ENCODE measurements at regions not wholly inside any gene's neighbourhood (a gene's known extent, or its start where the extent isn't known, plus 50 kb on each side); places are given as distances from the start of the nearest gene placed in this dataset.

DNA sequence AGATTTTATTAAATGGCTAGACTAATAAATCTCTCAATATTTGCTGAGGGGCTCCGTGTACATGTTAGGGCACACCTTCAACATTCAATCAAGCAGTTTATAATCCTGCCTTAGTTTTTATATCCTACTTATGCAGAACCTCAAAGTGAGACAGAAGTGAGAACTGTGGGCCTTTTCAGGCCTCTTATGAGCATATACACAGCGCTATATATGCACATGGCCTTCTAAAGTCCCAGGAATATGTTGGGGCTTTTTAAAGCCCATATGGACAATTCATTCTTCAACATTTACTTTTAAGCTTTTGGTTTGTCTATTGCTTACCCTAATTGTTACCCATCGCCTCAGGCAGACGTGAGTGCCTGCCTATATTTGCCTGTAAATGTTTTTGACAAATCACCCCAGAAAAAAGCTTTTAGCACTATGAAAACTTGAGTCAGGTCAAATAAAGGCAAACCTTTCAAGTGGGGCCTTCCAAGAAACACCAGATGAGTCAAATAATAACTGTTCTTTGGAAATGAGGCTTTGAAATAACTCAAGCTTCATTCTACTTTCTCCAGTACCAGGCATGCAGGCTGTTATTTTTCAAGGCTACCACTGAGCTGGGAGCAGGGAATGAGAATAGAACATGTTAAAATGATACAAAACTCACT, 58.2 kb downstream of the ESM1 start:
- in situ Hi-C loops (cut with HindIII; ENCODE audit: low sequenced_read_pairs): no loop called here

DNA sequence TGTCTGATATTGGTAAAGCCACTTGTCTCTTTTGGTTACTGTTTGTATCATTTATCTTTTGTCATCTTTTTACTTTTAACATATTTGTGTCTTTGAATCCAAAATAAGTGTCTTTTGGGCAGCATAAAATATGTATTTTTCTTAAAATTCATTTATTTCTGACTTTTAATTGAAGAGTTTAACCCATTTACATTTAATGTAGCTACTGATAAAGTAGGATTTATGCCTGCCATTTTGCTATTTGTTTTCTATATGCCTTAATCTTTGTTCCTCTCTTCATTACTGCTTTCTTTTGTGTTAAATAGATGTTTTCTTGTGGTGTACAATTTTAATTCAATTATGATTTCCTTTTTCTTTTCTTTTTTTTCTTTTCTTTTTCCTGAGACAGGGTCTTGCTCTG, 60.9 kb downstream of the ESM1 start:
- in situ Hi-C loops (cut with HindIII; ENCODE audit: low sequenced_read_pairs): loop anchor here (25.0 kb wide), 1 partner anchor 213 kb away; no protein-coding TSS in a partner anchor

- in situ Hi-C loops (cut with HindIII; ENCODE audit: low sequenced_read_pairs): loop anchor here (25.0 kb wide), 1 partner anchor 220 kb away; no protein-coding TSS in a partner anchor
Measured at GRCh38 chr5:54917323-54917722, 68.1 kb downstream of the ESM1 start.

- in situ Hi-C loops (cut with HindIII; ENCODE audit: low sequenced_read_pairs): loop anchor here (25.0 kb wide), 1 partner anchor 222 kb away; no protein-coding TSS in a partner anchor
Measured at GRCh38 chr5:54915466-54916027, 69.8 kb downstream of the ESM1 start.

- in situ Hi-C loops (cut with HindIII; ENCODE audit: low sequenced_read_pairs): loop anchor here (25.0 kb wide), 1 partner anchor 225 kb away; no protein-coding TSS in a partner anchor
Measured at GRCh38 chr5:54912021-54912420, 73.4 kb downstream of the ESM1 start.

DNA sequence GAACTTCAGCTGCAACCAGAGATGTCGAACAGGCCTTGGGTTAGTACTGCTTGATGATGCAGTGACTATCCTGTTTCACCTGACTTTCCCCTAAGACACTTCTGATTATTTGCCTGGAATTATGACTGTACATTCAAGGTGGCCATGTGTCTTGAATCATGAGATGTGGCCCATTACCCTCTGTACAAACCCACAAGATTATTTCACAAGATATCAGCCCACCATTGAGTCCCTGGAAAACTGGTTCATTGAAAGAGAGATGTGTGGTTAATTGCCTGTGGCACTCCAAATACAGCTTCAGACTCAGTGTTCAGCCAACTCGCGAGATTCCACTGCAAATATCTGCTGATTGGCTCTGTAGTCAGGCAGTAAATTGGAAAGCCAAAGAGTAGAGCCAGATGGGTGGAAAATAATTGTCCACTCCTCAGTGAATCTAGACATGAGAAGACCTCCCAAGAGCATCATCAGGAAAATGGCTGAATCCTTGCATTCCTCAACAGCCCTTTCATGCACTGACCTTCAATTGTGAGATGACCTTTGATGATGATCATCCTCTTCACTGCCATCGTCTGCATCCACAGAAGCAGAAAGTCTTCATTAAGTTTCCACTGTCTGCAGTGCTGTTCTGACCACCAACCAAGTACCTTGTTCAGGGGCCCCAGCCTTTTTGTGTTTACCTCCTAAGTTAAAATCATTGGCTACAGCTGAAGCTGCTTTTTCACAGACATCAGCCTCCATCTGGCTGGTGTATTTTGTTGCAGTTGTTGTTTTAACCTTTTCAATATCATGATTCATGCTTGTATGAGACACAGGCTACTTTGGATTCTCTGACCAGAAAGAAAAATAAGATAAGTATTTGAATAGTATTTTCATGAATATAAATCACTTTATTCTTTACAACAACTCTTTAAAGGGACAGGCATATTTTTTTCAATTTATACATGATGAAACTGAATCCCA, 75.2 kb downstream of the ESM1 start:
- in situ Hi-C loops (cut with HindIII; ENCODE audit: low sequenced_read_pairs): loop anchor here (5.0 to 25.0 kb wide), 2 partner anchors 57 to 227 kb away; no protein-coding TSS in a partner anchor

DNA sequence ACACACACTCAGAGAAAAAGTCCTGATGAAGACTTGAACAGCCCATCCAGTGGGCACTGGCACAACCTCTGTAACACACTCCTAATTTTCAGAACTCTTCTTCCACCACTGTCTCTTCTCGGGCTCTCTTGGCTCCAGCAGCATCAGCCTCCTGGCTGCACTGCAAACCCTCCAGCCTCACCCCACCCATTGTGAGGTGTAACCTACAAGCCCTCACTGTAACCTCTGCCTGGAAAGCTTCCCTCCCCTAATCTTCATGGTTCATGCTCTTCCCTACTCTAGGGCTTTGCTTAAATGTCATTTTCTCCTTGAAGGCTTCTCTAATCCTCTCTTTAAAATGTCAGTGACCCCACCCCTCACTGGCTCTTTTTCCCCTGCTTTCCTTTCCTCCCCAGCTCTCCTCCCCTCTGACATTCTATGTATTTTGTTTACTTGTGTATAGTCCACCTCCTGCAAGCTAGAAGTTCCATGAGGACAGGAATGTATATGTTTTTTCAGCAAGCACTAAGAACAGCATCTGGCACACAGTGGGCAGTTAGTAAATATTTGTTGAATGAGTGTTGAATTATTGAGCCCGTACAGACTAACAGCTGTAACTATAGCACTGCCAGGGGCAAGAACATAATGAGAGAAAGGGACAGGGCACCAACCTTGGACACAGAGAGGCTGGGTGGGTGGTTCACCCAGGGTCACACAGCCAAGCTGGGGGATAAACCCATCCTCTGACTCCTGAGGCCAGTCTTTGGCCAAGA, 76.4 kb downstream of the ESM1 start:
- in situ Hi-C loops (cut with HindIII; ENCODE audit: low sequenced_read_pairs): loop anchor here (5.0 to 25.0 kb wide), 2 partner anchors 58 to 228 kb away; no protein-coding TSS in a partner anchor

DNA sequence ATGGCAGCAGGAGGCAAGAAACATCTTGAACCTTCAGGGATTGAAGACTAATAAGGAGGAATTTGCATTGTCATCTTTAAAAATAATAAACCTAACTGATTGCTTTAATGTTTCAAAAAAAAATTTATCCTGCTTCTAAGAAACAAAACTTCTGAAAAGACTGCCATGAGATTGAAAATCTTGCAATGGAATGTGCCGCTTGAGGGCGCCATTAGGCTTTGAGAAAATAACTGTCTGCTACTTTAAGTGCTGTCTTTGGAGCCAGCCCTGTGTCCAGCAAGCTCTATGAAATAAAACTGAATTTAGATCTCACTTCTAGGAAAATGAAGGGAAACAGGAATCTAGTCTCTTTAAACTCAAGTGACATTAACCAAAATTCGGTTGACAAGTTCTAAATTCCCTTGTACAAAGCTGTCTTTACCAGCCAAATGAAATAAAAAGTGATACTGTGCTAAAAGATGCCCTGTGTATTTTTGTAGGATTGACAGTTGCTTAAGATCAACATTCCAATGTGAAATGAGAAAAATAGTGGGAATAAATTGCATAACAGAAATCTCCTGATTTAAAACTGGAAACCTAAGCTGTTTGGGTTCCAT, 79.4 kb downstream of the ESM1 start:
- in situ Hi-C loops (cut with HindIII; ENCODE audit: low sequenced_read_pairs): loop anchor here (5.0 to 25.0 kb wide), 2 partner anchors 61 to 231 kb away; no protein-coding TSS in a partner anchor

GRCh38 chr5:54905246-54905795, 80.1 kb downstream of the ESM1 start:
- in situ Hi-C loops (cut with HindIII; ENCODE audit: low sequenced_read_pairs): loop anchor here (5.0 to 25.0 kb wide), 2 partner anchors 62 to 232 kb away; no protein-coding TSS in a partner anchor

- in situ Hi-C loops (cut with HindIII; ENCODE audit: low sequenced_read_pairs): loop anchor here (25.0 kb wide), 1 partner anchor 233 kb away; no protein-coding TSS in a partner anchor
Measured at GRCh38 chr5:54904425-54904824, 81.0 kb downstream of the ESM1 start.

- in situ Hi-C loops (cut with HindIII; ENCODE audit: low sequenced_read_pairs): loop anchor here (25.0 kb wide), 1 partner anchor 234 kb away; no protein-coding TSS in a partner anchor
Measured at GRCh38 chr5:54902791-54903473, 82.5 kb downstream of the ESM1 start.

GRCh38 chr5:54900984-54901725, 84.2 kb downstream of the ESM1 start:
- in situ Hi-C loops (cut with HindIII; ENCODE audit: low sequenced_read_pairs): loop anchor here (25.0 kb wide), 1 partner anchor 236 kb away; no protein-coding TSS in a partner anchor

- in situ Hi-C loops (cut with HindIII; ENCODE audit: low sequenced_read_pairs): no loop called here
Measured at GRCh38 chr5:54897001-54897400, 88.4 kb downstream of the ESM1 start.

DNA sequence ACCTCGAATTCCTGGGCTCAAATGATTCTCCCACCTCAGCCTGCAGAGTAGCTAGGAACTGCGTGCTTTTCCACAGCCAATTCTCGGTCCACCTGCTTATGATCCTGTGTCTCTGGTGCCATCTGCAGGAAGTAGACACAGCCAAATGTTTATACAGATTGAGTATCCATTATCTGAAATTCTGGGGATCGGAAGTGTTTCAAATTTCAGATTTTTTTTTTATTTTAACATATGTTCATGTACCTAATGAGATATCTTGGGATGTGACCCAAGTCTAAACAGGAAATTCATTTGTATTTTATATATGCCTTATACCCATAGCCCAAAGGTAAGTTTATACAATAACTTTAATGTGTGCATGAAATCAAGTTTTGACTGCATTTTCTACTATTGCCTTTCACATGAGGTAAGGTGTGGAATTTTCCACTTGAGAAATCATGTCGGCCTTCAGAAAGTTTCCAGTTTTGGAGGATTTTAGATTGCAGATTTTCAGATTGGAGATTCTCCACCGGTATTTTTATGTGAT, 89.5 kb downstream of the ESM1 start:
- in situ Hi-C loops (cut with HindIII; ENCODE audit: low sequenced_read_pairs): no loop called here

GRCh38 chr5:54894957-54895815, 90.2 kb downstream of the ESM1 start:
- in situ Hi-C loops (cut with HindIII; ENCODE audit: low sequenced_read_pairs): no loop called here

DNA sequence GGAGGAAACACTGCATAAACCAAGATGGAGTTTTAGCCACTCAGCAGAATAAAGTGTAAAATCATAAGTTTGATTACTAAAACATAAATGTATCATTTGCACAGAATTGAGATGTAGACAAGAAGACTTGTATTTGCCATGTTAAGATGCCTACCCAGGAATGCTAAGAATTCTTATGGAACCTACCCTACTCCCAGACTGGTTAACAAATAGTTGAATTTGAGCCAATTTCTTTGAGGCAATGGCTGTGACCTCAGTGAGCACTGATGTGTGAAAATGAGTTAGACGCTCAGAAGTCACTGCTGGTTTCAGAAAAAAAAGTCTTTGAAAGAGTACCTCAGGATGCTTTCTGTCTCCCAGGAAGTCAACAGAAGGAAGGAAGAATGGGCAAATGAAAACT, 95.6 kb downstream of the ESM1 start:
- in situ Hi-C loops (cut with HindIII; ENCODE audit: low sequenced_read_pairs): no loop called here

DNA sequence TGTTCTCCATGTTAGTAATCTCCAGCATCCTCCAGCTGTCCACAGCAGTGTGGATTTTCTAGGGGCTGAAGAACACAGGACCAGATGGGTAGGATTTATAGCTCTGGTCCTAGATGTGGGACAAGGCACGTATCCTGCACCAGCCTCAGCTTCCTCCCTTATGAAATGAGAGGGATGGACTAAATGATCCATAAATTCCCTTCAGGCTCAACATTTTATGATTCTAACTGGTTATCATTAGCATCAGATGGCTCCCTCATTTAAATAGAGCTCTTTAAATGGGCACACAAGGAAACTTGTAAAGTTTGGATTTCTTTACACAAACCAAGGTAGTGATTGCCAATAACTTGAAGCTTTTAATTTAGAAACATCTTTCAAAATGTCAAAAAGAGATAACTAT, 97.7 kb downstream of the ESM1 start:
- in situ Hi-C loops (cut with HindIII; ENCODE audit: low sequenced_read_pairs): no loop called here
